GM18505 (cell line): ENCODE measurements at regions not wholly inside any gene's neighbourhood (a gene's known extent, or its start where the extent isn't known, plus 50 kb on each side); places are given as distances from the start of the nearest gene placed in this dataset.
A peak's percentile ranks its signal among the peaks of the same experiment; 100 is the strongest.

Source experiments
- ATAC-seq: cut with Tn5 transposase; IDR thresholded peaks from one replicate; pipeline ENCODE4 v1.9.1; 2021; ENCODE audit not compliant: unreplicated experiment
- POLR2A ChIP-seq: IDR thresholded peaks from 4 replicates; pipeline ENCODE4 v1.6.1; 2011; ENCODE audit warnings: borderline replicate concordance; ENCODE audit not compliant: insufficient read depth, insufficient read length; ENCODE audit errors: extremely low read depth

DNA sequence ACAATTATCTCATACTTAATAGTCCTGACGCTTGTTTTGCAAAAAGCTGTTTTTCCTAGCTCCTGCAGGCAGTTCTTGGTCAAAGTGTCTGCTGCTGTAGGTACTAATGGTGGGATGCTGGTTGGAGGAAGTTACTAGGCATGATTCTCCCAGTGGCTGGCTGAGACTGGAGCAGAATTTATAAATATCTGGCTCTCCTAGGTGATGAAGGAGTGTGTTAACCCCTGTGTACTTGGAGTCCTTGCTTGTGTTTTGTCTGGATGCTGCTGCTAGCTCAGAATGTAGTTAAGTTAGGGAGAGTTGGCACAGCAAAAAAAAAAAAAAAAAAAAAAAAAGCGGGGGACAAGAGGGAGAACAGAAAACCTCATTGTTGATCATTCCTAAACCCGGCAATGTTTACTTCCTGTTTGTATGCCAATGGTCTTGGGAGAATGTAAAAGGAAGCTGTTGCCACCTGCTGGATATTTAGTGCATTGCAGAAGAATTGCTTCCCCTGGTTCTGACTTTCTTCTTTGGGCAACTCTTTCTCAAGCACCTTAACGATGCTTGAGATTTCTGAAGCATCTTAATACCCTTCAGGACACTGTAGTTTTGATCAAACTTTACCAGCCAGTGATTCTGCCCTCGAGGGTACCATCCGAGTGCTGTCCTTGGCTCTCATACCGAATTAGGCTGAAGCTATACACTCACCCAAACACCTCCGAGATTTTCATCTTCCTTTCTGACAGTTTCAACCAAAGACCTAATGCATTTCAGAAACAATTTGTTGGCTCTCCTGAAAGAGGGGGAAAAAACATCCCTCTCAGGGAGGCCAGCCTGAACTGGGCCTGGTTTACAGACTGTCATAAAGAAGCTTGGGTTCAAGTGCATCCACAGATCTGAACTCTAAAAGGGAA is 71.7 kb upstream of the WWC1 start:
- peak; percentile 85 for ATAC-seq
- TF ChIP-seq POLR2A: no peak

DNA sequence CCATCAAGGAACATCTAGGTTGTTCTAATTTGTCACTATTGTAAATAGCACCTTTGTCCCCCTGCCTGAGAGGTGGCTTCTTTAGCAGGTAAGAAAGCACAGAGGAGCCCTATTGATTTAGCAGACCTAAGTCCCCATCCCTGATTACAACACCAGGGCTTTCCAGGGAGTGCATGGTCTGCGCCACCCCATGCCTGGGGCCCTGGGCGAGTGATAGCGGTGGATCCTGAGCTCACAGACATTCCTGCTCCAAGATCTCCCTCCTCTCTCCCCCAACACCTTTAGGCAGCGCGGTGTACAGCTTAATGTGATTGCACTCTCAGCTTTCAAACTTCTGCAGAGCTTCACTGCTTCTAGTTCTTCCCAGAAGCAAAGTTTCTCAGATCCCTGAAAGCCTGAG is 67.4 kb upstream of the WWC1 start:
- no peak for ATAC-seq
- no peak for TF ChIP-seq POLR2A

DNA sequence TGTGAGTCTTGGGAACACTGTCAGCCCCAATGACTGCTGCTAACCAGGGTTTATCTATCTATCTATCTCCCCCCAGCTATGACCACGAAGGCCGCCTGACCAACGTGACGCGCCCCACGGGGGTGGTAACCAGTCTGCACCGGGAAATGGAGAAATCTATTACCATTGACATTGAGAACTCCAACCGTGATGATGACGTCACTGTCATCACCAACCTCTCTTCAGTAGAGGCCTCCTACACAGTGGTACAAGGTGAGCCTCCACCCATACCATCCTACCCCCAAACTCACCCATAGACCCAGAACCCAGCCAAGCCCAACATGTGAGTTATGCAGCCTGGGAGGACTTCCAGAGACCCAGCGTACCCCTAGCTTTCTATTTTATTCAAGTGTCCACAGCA is 65.4 kb upstream of the WWC1 start:
- TF ChIP-seq POLR2A: no peak
- no peak for ATAC-seq

DNA sequence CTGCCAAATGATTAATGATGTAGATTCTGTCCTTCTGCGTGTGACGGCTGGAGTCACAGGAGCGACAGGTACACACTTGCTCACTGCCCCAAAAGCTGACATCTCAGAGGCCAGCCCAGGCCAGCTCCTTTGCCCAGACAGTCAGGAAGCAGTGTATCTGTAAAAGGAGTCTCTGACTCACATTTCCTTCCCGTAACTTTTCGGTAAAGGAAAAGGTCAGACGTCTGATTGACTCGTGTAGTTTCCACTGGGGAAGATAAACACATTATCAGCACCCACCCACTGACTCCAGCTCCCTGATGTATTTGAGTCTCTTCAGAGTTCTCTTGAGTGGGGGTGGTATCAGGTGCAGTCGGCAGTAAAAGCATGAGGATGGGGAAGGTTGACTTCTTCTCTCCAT is 64.4 kb upstream of the WWC1 start:
- no peak for TF ChIP-seq POLR2A
- ATAC-seq: no peak

DNA sequence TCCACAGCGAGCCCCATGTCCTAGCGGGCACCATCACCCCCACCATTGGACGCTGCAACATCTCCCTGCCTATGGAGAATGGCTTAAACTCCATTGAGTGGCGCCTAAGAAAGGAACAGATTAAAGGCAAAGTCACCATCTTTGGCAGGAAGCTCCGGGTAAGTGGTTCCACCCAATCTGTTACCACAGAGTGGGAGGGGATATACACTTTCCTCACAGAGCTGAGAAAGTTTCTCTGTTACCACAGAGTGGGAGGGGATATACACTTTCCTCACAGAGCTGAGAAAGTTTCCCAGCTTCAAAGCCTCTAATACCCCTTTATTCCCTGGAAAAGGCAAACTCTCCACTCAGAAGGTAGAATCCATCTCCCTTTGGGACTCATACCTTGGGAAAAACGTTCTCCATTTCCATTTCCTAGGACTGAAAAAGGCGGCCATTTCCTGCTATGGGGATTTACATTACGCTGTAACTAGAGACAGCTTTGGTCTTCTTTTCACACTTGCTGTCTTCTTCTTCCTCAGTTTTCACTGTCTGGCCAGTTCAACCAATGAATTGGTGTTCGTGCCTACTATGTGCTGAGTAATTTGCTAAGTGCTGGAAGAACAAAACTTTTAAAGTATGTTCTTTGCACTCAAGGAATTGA is 63.4 kb upstream of the WWC1 start:
- ATAC-seq: peak; percentile 100
- peak; percentile 47 for TF ChIP-seq POLR2A

DNA sequence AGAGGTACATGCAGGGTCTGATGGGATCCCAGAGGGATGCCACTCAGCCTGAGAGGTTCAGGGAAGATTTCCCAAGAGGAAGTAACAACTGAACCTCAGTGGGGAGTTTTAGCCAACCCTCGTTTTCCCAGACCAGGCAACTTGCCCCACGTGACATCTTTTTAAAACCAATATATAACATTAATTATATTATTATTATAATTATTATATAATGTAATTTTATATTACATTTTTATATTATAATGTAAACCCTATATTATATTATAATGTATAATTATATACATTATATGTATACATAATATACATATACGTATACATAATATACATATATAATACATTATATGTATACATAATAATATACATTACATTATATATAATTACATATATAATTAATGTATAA is 62.8 kb upstream of the WWC1 start:
- no peak for TF ChIP-seq POLR2A
- no peak for ATAC-seq

DNA sequence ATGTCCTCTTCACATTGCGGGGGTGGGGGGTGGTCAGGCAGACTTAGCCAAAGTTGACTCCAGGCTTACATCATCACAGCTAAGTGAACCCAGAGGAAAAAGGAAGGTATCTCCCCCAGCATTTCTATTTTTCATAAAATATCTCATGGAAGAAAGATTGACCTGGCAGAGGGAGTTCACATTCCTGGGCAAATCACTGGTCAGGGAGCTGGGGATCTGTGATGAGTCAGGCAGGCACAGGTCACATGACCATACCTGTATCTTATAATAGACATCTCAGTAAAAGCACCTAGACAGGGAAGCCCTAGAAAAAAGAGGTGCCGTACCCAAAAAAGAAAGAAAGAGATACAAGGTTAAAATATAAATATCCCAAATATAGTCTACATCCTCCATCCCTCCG is 57.3 kb upstream of the WWC1 start:
- no peak for TF ChIP-seq POLR2A
- no peak for ATAC-seq

DNA sequence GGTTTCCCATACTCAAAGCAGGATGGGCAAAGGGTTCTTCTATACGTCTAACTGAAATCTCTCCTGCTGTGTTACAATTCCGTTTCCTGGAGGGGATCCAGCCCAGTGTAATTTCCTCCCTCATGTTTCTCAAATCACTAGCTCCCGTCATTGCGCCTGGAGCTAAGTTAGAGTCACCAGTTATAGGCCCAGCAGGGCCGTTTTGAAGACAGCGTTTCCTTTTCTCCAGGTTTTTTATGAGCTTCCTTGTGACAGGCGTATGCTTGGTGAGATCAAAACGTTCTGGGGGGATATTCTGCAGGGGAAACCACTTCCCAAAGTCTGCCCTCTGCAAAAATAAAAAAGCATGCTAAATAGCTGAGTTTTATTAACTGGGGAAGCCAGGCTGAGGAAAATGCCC is 53.0 kb upstream of the WWC1 start:
- no peak for ATAC-seq
- TF ChIP-seq POLR2A: no peak

DNA sequence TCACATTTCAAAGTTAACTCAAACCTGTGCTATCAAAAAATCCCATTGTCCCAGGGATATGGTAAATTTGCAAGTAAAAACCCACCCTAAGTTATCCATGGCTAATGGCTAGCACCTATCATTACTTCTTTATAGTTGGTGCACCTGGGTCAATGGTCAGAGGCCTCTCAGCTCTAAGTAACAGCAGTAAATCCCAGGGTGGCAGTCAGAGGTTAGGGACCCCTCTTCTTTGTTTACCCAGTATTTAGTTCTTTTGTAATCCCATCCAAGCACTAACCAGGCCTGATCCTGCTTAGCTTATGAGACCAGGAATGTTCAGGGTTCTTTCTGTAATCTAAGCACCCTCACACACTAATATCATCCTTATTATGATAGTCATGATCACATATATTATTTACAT is 52.1 kb upstream of the WWC1 start:
- TF ChIP-seq POLR2A: no peak
- ATAC-seq: no peak
